Type B pancreatic cell (in vitro differentiated cells): ENCODE measurements at regions not wholly inside any gene's neighbourhood (a gene's known extent, or its start where the extent isn't known, plus 50 kb on each side); places are given as distances from the start of the nearest gene placed in this dataset.

Experiments
- DNase-seq: peaks from one replicate; pipeline ENCODE4 v3.0.0; 2021; ENCODE audit warnings: mixed read lengths; ENCODE audit not compliant: unreplicated experiment; ENCODE audit errors: extremely low spot score
- H3K27ac Mint-ChIP-seq: 2 replicates; pipeline ENCODE4 v1.8.0; 2021; ENCODE audit warnings: mild to moderate bottlenecking, mixed read lengths
- H3K27me3 Mint-ChIP-seq: 2 replicates; pipeline ENCODE4 v1.8.0; 2021; ENCODE audit warnings: mixed read lengths
- H3K36me3 Mint-ChIP-seq: 2 replicates; pipeline ENCODE4 v1.8.0; 2021; ENCODE audit warnings: mixed read lengths
- H3K4me1 Mint-ChIP-seq: one replicate; pipeline ENCODE4 v1.8.0; 2021; ENCODE audit warnings: mixed read lengths; ENCODE audit not compliant: unreplicated experiment
- H3K4me3 Mint-ChIP-seq: 2 replicates; pipeline ENCODE4 v1.8.0; 2021; ENCODE audit warnings: mild to moderate bottlenecking, mixed read lengths
- H3K9me3 Mint-ChIP-seq: 2 replicates; pipeline ENCODE4 v1.8.0; 2021; ENCODE audit warnings: mixed read lengths
- CTCF ChIP-seq: fragments of 200-600 bp; sonication (generic); conservative IDR thresholded peaks from 2 replicates; pipeline ENCODE4 v1.5.0; 2021; ENCODE audit warnings: antibody characterized with exemption, mild to moderate bottlenecking

DNA sequence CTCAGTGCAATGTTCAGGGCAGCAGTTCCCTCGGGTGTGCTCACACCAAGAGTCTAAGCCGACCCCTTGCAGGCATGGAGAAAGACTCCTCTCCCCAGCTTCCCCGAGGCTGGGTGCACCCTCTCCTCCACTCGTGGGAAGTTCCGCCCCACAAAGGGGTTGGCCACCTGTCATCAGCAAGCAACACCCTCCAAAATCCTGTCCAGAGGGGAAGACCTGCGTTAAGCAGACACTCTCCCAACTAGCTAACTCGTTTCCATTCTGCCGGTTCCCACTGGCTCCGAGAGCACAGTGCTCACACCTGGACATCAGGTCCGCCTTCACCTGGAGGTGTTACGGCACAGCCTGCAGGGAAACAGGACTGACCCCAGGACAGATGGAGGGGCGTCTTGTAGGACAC lies 117.9 kb upstream of the IRX4 start:
- Mint-ChIP-seq H3K27me3 (peaks cover 68% of the 10 kb centered on the region), H3K9me3 (peaks cover 14% of the 10 kb centered on the region), H3K27ac (no peak overlapping the region), H3K4me1 (no peaks in the 10 kb centered on the region), H3K4me3 (no peak overlapping the region), H3K36me3 (no peaks in the 10 kb centered on the region)
- TF ChIP-seq CTCF: no peak
- DNase-seq: no peak

DNA sequence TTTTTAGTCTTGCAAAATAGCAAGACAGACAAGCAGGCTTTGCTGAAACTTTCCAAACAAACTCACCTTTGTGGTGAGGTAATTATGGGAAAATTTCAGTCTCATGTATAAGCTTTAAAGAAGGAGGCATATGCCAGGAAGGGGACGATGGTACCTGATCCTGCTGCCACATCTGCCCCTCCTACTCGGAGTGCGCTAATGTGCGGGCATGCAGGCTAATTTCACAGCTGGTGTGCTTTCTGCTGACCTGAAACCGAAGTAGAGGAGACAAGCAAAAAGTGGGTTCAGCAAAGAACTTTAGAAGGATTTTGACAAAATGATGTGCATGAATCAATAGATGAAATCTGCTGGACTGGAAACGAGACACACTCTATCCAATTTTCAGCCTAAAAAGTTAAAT lies 117.1 kb upstream of the IRX4 start:
- Mint-ChIP-seq H3K4me1 (no peaks in the 10 kb centered on the region), H3K36me3 (no peaks in the 10 kb centered on the region), H3K4me3 (no peak overlapping the region), H3K9me3 (peaks cover 14% of the 10 kb centered on the region), H3K27me3 (peaks cover 62% of the 10 kb centered on the region), H3K27ac (no peak overlapping the region)
- DNase-seq: no peak
- TF ChIP-seq CTCF: no peak

- Mint-ChIP-seq H3K9me3 (peaks cover 14% of the 10 kb centered on the region), H3K4me3 (no peak overlapping the region), H3K36me3 (no peaks in the 10 kb centered on the region), H3K27ac (peak overlapping the region; percentile 18), H3K4me1 (no peaks in the 10 kb centered on the region), H3K27me3 (peaks cover 65% of the 10 kb centered on the region)
- no peak for TF ChIP-seq CTCF
- DNase-seq: no peak
These were observed 116.1 kb upstream of the IRX4 start for GRCh38 chr5:1998716-1999317.

DNA sequence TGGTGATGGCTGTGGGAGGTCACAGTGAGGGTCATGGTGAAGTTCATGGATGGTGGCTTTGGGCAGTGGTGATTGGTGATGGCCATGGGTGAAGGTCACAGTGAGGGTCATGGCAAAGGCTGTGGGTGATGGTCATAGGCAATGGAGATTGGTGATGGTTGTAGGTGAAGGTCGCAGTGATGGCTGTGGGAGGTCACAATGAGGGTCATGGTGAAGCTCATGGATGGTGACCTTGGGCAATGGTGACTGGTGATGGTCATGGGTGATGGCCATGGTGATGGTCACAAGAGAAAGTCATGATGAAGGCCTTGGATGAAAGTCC lies 115.6 kb upstream of the IRX4 start:
- Mint-ChIP-seq H3K9me3 (peaks cover 14% of the 10 kb centered on the region), H3K4me3 (no peak overlapping the region), H3K27ac (no peak overlapping the region), H3K4me1 (no peaks in the 10 kb centered on the region), H3K27me3 (peaks cover 61% of the 10 kb centered on the region), H3K36me3 (no peaks in the 10 kb centered on the region)
- DNase-seq: no peak
- no peak for TF ChIP-seq CTCF

- no peak overlapping the region for H3K27ac Mint-ChIP-seq
- no peaks in the 10 kb centered on the region for H3K4me1 Mint-ChIP-seq
- TF ChIP-seq CTCF: no peak
- no peak overlapping the region for H3K4me3 Mint-ChIP-seq
- peaks cover 15% of the 10 kb centered on the region for H3K9me3 Mint-ChIP-seq
- peaks cover 57% of the 10 kb centered on the region for H3K27me3 Mint-ChIP-seq
- no peaks in the 10 kb centered on the region for H3K36me3 Mint-ChIP-seq
- no peak for DNase-seq
These were observed 115.1 kb upstream of the IRX4 start for GRCh38 chr5:1997640-1998347.
